ENCODE measurements at regions not wholly inside any gene's neighbourhood (a gene's known extent, or its start where the extent isn't known, plus 50 kb on each side); places are given as distances from the start of the nearest gene placed in this dataset.

DNA sequence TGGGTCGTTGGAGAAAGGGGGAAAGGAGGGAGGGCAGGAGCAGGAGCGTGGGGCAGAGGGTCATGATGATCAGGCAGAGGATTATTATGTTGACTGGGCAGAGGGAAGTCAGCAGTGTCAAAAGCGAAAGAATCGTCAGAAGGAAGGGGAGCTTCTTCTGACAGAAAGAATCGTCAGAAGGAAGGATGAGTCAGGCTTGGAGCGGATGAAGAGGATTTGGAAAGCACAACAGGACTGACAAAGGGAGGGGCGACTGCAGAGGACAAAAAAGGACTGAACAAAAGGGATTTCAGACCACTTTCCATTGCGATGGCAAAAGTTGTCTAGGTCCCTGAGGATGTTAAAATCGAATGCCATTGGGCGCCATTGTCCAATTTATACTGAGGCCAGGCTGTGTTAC lies 1053.5 kb downstream of the SI start:
- no peak overlapping the region for H3K4me3 ChIP-seq
- no peaks in the 10 kb centered on the region for H3K4me1 ChIP-seq
- no peak for TF ChIP-seq ZSCAN20 (CRISPR knock-in tag; IDR thresholded peaks at IDR 0.05)
- TF ChIP-seq POLR2AphosphoS2 (conservative IDR thresholded peaks at IDR 0.05; ENCODE audit: low read length): no peak
- no peak for TF ChIP-seq TP53 (CRISPR knock-in tag; IDR thresholded peaks at IDR 0.05)
- TF ChIP-seq, protein P1, sequence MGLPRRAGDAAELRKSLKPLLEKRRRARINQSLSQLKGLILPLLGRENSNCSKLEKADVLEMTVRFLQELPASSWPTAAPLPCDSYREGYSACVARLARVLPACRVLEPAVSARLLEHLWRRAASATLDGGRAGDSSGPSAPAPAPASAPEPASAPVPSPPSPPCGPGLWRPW (IDR thresholded peaks at IDR 0.05): no peak
- no peak for TF ChIP-seq ZC3H11A (IDR thresholded peaks at IDR 0.05)
- TF ChIP-seq HOXB5 (CRISPR knock-in tag; IDR thresholded peaks at IDR 0.05): no peak
- no peak for TF ChIP-seq GATA3 (IDR thresholded peaks at IDR 0.05; ENCODE audit: borderline replicate concordance)
- no peak for TF ChIP-seq CBX8 (IDR thresholded peaks at IDR 0.05)
- TF ChIP-seq RFX5 (IDR thresholded peaks at IDR 0.05): no peak
- H3K4me2 ChIP-seq: no peak overlapping the region
- ChIA-PET CTCF (no interaction called here), POLR2A (no interaction called here)
- 38% methylated on average over 10 of the region's 10 CpGs for WGBS (ENCODE audit: missing lambda C conversion rate)
- DNase-seq (ENCODE audit: low read depth in 1 of 2, low spot score in 1 of 2) (no peak), ATAC-seq (no peak), FAIRE-seq (no peak)
- no peaks in the 10 kb centered on the region for H3K9me3 ChIP-seq
- H3K27ac ChIP-seq: no peak overlapping the region

DNA sequence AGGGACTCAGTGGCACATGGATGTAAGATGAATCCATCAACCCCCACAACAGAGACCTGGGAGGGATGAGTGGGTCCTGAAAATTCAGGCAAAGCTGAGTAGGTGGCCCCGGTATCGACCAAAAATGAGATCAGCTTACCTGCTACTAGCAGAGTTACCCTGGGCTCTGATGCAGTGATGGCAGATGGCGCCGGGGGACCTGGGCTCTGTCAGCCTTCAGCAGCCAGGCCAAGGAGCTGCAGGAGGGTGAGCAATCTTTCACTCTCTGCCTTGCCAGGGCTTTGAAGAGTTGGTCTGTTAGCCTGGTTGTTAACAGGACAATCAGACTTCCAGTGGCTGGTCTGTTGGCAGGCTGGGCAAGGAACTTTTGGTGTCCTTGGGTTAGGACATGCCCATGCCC lies 1054.8 kb downstream of the SI start:
- Histone ChIP-seq H3K4me1 (no peaks in the 10 kb centered on the region), H3K27ac (no peak overlapping the region), H3K4me2 (no peak overlapping the region), H3K9me3 (no peaks in the 10 kb centered on the region), H3K4me3 (no peak overlapping the region)
- CTCF ChIA-PET: no interaction called here
- POLR2A ChIA-PET: no interaction called here
- FAIRE-seq (no peak), ATAC-seq (no peak), DNase-seq (ENCODE audit: low read depth in 1 of 2, low spot score in 1 of 2) (no peak)
- WGBS (ENCODE audit: missing lambda C conversion rate): 74% methylated on average over 4 of the region's 4 CpGs
- TF ChIP-seq NPAS2 (CRISPR knock-in tag; IDR thresholded peaks at IDR 0.05; ENCODE audit: borderline replicate concordance): no peak
- no peak for TF ChIP-seq ESRRA (IDR thresholded peaks at IDR 0.05; ENCODE audit: borderline replicate concordance, low read length)
- TF ChIP-seq FOSB (CRISPR knock-in tag; IDR thresholded peaks at IDR 0.05): no peak
- TF ChIP-seq, protein P2, sequence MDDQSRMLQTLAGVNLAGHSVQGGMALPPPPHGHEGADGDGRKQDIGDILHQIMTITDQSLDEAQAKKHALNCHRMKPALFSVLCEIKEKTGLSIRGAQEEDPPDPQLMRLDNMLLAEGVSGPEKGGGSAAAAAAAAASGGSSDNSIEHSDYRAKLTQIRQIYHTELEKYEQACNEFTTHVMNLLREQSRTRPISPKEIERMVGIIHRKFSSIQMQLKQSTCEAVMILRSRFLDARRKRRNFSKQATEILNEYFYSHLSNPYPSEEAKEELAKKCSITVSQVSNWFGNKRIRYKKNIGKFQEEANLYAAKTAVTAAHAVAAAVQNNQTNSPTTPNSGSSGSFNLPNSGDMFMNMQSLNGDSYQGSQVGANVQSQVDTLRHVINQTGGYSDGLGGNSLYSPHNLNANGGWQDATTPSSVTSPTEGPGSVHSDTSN (IDR thresholded peaks at IDR 0.05): no peak
- no peak for TF ChIP-seq JUNB (IDR thresholded peaks at IDR 0.05)
- TF ChIP-seq RARB (CRISPR knock-in tag; IDR thresholded peaks at IDR 0.05): no peak
- TF ChIP-seq CEBPB (IDR thresholded peaks at IDR 0.05): no peak
- TF ChIP-seq ZNF302 (CRISPR knock-in tag; IDR thresholded peaks at IDR 0.05): no peak
- no peak for TF ChIP-seq CHD4 (IDR thresholded peaks at IDR 0.05; ENCODE audit: borderline replicate concordance)
- TF ChIP-seq, protein P3, sequence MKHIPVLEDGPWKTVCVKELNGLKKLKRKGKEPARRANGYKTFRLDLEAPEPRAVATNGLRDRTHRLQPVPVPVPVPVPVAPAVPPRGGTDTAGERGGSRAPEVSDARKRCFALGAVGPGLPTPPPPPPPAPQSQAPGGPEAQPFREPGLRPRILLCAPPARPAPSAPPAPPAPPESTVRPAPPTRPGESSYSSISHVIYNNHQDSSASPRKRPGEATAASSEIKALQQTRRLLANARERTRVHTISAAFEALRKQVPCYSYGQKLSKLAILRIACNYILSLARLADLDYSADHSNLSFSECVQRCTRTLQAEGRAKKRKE (CRISPR knock-in tag; IDR thresholded peaks at IDR 0.05; ENCODE audit: low read depth): no peak
- no peak for TF ChIP-seq HOXA7 (CRISPR knock-in tag; IDR thresholded peaks at IDR 0.05)
- TF ChIP-seq, protein P4, sequence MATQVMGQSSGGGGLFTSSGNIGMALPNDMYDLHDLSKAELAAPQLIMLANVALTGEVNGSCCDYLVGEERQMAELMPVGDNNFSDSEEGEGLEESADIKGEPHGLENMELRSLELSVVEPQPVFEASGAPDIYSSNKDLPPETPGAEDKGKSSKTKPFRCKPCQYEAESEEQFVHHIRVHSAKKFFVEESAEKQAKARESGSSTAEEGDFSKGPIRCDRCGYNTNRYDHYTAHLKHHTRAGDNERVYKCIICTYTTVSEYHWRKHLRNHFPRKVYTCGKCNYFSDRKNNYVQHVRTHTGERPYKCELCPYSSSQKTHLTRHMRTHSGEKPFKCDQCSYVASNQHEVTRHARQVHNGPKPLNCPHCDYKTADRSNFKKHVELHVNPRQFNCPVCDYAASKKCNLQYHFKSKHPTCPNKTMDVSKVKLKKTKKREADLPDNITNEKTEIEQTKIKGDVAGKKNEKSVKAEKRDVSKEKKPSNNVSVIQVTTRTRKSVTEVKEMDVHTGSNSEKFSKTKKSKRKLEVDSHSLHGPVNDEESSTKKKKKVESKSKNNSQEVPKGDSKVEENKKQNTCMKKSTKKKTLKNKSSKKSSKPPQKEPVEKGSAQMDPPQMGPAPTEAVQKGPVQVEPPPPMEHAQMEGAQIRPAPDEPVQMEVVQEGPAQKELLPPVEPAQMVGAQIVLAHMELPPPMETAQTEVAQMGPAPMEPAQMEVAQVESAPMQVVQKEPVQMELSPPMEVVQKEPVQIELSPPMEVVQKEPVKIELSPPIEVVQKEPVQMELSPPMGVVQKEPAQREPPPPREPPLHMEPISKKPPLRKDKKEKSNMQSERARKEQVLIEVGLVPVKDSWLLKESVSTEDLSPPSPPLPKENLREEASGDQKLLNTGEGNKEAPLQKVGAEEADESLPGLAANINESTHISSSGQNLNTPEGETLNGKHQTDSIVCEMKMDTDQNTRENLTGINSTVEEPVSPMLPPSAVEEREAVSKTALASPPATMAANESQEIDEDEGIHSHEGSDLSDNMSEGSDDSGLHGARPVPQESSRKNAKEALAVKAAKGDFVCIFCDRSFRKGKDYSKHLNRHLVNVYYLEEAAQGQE (IDR thresholded peaks at IDR 0.05): no peak
- no peak for TF ChIP-seq ZFP36 (IDR thresholded peaks at IDR 0.05; ENCODE audit: borderline replicate concordance, partially characterized antibody)
- TF ChIP-seq, protein P5, sequence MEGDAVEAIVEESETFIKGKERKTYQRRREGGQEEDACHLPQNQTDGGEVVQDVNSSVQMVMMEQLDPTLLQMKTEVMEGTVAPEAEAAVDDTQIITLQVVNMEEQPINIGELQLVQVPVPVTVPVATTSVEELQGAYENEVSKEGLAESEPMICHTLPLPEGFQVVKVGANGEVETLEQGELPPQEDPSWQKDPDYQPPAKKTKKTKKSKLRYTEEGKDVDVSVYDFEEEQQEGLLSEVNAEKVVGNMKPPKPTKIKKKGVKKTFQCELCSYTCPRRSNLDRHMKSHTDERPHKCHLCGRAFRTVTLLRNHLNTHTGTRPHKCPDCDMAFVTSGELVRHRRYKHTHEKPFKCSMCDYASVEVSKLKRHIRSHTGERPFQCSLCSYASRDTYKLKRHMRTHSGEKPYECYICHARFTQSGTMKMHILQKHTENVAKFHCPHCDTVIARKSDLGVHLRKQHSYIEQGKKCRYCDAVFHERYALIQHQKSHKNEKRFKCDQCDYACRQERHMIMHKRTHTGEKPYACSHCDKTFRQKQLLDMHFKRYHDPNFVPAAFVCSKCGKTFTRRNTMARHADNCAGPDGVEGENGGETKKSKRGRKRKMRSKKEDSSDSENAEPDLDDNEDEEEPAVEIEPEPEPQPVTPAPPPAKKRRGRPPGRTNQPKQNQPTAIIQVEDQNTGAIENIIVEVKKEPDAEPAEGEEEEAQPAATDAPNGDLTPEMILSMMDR (IDR thresholded peaks at IDR 0.05): no peak
- TF ChIP-seq RCOR1 (IDR thresholded peaks at IDR 0.05; ENCODE audit: low read depth, low read length): no peak
- TF ChIP-seq CHD2 (IDR thresholded peaks at IDR 0.05; ENCODE audit: low read length, partially characterized antibody): no peak
- TF ChIP-seq, protein P6, sequence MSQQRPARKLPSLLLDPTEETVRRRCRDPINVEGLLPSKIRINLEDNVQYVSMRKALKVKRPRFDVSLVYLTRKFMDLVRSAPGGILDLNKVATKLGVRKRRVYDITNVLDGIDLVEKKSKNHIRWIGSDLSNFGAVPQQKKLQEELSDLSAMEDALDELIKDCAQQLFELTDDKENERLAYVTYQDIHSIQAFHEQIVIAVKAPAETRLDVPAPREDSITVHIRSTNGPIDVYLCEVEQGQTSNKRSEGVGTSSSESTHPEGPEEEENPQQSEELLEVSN (IDR thresholded peaks at IDR 0.05; ENCODE audit: borderline replicate concordance, low read depth): no peak
- no peak for TF ChIP-seq TP53 (CRISPR knock-in tag; IDR thresholded peaks at IDR 0.05)

All from A549 (cell line).